ENCODE measurements at regions not wholly inside any gene's neighbourhood (a gene's known extent, or its start where the extent isn't known, plus 50 kb on each side); places are given as distances from the start of the nearest gene placed in this dataset.

- no peak for DNase-seq
Measured at GRCh38 chr6:95142661-95143335, 434.5 kb upstream of the MANEA start.

GRCh38 chr6:95143408-95144180, 433.7 kb upstream of the MANEA start:
- DNase-seq: no peak

DNA sequence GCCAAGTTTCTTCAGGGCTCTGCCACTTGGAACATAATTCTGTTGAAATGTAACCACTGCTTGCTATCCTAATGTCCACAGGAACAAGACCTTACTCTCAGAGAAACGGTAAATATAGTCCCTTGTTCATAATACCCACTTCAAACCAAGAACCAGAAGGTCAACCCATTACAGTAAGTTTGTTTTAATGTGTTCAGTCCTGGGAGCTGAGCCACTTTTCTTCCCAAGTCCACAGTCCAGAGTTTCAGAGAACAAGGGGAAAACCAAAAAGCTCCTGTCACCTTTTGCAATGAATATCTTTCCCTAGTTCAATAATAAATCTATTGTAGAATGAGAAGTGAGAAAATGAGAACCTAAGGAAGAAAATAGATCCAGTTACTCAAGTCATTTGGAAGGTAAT, 431.9 kb upstream of the MANEA start:
- no peak for DNase-seq

DNA sequence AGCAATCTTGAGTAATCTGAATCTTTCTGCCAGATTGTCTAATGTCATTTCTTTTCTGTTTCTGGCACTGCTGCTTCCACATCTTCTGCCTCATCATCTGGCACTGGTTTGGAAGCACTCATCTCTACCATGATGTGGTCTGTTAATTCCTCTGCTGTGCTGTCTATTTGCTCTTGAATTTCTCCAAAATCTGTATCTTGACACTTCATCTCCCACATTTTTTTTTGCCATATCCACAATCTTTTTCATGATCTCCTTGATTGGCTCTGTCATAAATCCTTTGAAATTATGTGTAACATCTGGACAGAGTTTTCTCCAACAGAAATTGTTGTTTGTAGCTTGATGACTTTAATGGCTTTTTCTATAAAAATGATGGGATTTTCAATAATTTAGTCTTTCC, 417.8 kb upstream of the MANEA start:
- no peak for DNase-seq

DNA sequence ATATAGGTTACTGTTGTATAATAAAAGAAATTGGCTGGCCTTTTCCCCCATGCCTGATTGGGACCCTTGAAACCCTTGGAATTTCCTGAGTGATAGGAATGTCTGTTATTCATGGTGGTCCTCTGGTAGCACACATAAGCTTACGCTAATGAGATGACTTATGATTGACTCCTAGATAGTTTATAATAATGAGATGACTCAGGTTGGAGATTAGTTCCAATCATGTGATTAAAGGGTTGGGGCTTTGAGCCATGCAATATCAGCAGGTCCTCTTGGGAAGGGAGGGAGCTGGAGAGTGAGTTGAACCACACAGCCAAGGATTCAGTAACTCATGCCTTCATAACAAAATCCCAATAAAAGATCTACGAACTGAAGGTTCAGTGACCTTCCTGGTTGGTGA, 407.6 kb upstream of the MANEA start:
- DNase-seq: no peak

GRCh38 chr6:95175927-95176675, 401.2 kb upstream of the MANEA start:
- DNase-seq: no peak

DNA sequence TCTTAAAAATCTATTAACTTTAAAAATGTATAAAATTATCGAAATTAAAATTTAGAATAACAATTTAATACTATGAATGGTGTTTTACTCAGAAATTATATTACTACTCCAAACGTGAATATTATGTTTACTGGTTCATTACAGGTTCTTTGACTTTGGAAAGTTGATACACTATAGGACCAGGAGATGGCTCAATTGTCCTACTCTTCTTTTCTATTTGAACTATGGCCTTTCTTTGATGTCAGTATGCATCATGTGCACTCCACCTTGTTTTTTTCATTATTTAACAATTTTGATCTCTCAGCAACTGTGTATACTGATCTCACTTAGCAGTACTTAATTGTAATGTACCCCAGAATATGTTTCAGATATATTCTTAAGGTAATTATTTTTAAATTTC, 391.5 kb upstream of the MANEA start:
- DNase-seq: no peak

GRCh38 chr6:95186710-95187109, 390.6 kb upstream of the MANEA start:
- DNase-seq: no peak

- no peak for DNase-seq
Measured at GRCh38 chr6:95197590-95197989, 379.7 kb upstream of the MANEA start.

GRCh38 chr6:95203153-95203754, 374.1 kb upstream of the MANEA start:
- DNase-seq: peak; percentile 52

DNA sequence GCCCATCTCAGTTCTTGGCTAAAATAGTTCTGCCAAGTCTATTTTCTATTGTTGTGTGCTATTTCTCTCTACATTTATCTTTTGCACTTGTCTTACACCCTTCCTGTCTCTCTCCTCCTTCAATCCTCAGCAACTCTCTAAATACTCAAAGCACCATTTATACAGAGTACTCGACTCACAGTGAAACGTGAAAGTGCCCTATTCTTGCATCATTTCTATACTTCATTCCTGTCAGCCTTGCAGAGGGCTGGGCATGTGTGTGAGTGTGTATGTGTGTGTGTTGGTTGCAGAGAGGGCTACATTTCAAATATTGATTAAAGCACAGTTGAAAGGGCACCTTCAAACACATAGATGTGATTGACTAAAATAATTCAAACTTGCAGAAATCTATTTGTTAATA, 373.2 kb upstream of the MANEA start:
- no peak for DNase-seq

- no peak for DNase-seq
Measured at GRCh38 chr6:95208621-95209020, 368.7 kb upstream of the MANEA start.

- DNase-seq: no peak
Measured at GRCh38 chr6:95209074-95209473, 368.3 kb upstream of the MANEA start.

DNA sequence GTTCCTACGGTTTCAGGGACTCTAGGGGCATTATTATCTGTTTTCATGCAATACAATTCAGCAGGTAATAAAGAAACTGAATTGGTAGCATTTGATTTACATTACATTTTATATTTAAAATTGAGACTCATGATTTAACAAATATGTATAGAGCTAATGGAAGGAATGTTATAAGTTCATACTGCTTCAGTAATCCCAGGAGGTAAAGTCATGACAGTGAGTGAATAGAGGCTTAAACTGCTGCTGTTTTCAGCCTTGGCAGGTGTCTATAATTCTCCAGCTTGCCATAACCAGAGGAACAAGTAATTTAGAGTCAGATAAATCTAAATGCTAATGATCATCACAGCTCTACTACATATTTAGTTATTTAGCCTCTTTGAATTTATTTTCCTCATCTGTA, 360.8 kb upstream of the MANEA start:
- no peak for DNase-seq

DNA sequence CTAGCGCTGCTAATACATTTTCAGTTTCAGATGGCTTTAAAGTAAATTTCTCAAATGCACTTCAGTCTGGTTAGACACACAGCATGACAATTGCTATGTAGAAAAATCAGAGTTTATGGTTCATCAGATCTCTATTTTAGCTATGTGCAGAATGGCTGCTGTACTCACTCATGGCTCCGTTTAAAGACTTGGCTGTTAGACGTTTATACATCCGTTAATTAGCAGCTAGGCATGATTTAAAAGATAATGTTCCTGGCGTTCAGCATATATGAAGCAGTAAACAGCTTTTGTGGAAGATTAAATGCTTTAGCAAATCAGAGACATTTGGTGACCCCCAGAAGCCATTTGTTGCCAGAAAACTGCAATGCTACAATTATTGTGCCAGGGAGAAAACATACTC, 350.0 kb upstream of the MANEA start:
- DNase-seq: peak; percentile 14

DNA sequence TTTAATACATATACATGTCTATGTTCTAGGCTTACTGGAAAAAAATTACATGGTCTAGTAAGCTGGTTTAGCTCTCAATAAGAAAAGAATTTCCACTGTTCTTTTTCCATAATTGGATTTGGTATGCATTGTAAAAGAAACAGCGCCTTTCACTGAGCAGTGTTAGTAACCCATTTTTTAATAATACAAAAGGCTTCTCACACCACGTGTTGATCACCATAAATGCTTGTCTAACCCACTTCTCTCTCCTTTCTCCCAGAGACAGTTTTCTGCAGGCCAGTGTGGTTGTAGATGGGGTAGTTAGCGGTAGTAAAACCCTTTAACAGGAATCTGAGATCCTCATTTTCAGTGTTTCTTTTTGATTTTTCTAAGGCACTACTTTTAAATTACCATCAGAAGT, 348.7 kb upstream of the MANEA start:
- DNase-seq: no peak

DNA sequence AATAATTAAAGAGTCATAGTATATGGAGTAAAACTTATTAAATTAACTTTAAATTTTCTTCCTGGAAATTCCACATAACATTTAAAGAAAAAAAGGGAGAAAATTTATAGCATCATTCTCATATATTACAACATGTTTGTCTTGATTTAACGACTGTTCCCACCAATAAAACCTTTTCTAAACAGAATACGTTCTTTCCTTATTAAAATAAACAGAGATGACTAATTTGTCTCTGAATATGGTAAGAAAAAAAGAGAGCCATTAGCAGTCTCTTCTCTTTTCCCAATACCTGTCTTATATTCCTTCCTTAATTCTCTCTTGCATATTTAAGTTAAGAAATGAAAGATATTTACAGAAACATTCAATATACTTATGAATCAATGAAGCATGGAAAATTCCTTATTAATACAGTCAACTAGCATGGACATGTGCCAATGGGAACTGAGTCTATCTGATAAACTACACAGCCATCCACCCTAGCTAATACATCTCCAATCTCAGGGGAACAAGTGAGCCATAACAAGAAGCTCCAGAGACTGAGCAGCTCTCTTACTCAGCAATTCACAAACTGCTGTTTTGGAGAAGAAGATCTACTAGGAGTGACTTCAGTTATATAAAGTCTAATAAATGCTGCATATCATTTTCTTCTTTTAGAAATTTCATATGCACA, 347.1 kb upstream of the MANEA start:
- DNase-seq: peak; percentile 6

GRCh38 chr6:95231416-95231815, 345.9 kb upstream of the MANEA start:
- DNase-seq: no peak

GRCh38 chr6:95232446-95232845, 344.9 kb upstream of the MANEA start:
- DNase-seq: no peak

GRCh38 chr6:95233879-95234278, 343.5 kb upstream of the MANEA start:
- DNase-seq: no peak

GRCh38 chr6:95240514-95240913, 336.8 kb upstream of the MANEA start:
- DNase-seq: peak; percentile 12

GRCh38 chr6:95242560-95242959, 334.8 kb upstream of the MANEA start:
- no peak for DNase-seq

DNA sequence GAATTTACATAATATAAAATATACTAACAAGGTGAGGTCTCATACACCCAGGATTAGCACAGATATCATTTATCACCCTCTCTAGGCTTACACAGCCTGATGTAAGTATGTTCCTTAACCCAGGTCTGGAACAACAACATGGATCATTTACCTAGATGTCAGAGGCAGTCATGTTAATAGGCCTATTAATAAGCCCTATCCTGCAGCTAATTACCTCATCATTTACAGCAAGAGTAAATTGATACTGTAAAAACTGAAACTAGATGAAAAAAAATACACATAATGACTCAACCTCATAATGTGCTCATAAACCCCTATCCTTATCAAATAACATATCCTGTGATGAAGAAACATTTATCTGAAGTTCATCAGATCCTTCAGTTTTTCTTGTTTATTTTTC, 334.3 kb upstream of the MANEA start:
- peak; percentile 15 for DNase-seq
